SK-N-SH (cell line): ENCODE measurements at regions not wholly inside any gene's neighbourhood (a gene's known extent, or its start where the extent isn't known, plus 50 kb on each side); places are given as distances from the start of the nearest gene placed in this dataset.

ENCODE experiments used
- CTCF ChIA-PET: fragments of 300-600, 350-600 bp; formaldehyde crosslinking; extraction: SDS; loops from one replicate; lab custom pipeline; 2021; lab: Yijun Ruan, JAX
- POLR2A ChIA-PET: fragments of 350-600 bp; sonication (Branson Sonifier 250); formaldehyde crosslinking; extraction: SDS; loops from one replicate; lab custom pipeline; 2020; ENCODE audit warnings: antibody characterized with exemption, inconsistent platforms; lab: Yijun Ruan, JAX
- DNase-seq: peaks from one replicate; pipeline ENCODE4 v3.0.0; 2012
- H2AFZ ChIP-seq: fragments of 200-600 bp; sonication (generic); 2 replicates; pipeline ENCODE4 v1.8.1; 2016; ENCODE audit warnings: antibody characterized with exemption, mild to moderate bottlenecking, low read depth
- H3F3A ChIP-seq: fragments of 200-600 bp; sonication (generic); replicated peaks from 2 replicates; pipeline ENCODE3; 2016; ENCODE audit warnings: antibody characterized with exemption, mild to moderate bottlenecking; ENCODE audit not compliant: insufficient read depth
- H3K27ac ChIP-seq, 2 experiments: fragments of 200-500 bp in 1 of 2; fragments of 200-600 bp in 1 of 2; sonication (Bioruptor generic) in 1 of 2; sonication (generic), shearing (Covaris generic) in 1 of 2; 2 replicates each; pipeline versions ENCODE4 v1.5.1 to v1.6.1; 2014 to 2016; ENCODE audit warnings: low read depth in 2 of 2, inconsistent platforms in 1 of 2, low read length in 1 of 2, mild to moderate bottlenecking in 1 of 2, mixed read lengths in 1 of 2
- H3K27me3 ChIP-seq: fragments of 200-600 bp; sonication (generic), shearing (Covaris generic); 2 replicates; pipeline ENCODE4 v1.6.1; 2016; ENCODE audit warnings: mixed run types; ENCODE audit not compliant: insufficient read depth
- H3K36me3 ChIP-seq, 2 experiments: fragments of 200-500 bp in 1 of 2; fragments of 200-600 bp in 1 of 2; sonication (Bioruptor generic) in 1 of 2; sonication (generic) in 1 of 2; replicated peaks in 1 of 2; 2 replicates each; pipeline versions ENCODE3 to v1.5.1; 2014 to 2016; ENCODE audit warnings: low read length in 1 of 2, mild to moderate bottlenecking in 1 of 2; ENCODE audit not compliant: insufficient read depth in 2 of 2, control insufficient read depth in 1 of 2
- H3K4me1 ChIP-seq, 2 experiments: fragments of 200-500 bp in 1 of 2; fragments of 200-600 bp in 1 of 2; sonication (Bioruptor generic) in 1 of 2; sonication (generic), shearing (Covaris generic) in 1 of 2; 2 replicates each; pipeline versions ENCODE4 v1.5.1 to v1.6.1; 2014 to 2016; ENCODE audit warnings: low read depth in 1 of 2, low read length in 1 of 2, mixed run types in 1 of 2; ENCODE audit not compliant: insufficient read depth in 2 of 2, control insufficient read depth in 1 of 2
- H3K4me2 ChIP-seq: fragments of 200-600 bp; sonication (generic), shearing (Covaris generic); 2 replicates; pipeline ENCODE4 v1.6.1; 2017; ENCODE audit warnings: mixed run types
- H3K4me3 ChIP-seq, 2 experiments: fragments of 200-500 bp in 1 of 2; fragments of 200-600 bp in 1 of 2; sonication (Bioruptor generic) in 1 of 2; sonication (generic), shearing (Covaris generic) in 1 of 2; 2 replicates each; pipeline versions ENCODE4 v1.5.1 to v1.8.1; 2014 to 2016; ENCODE audit warnings: low read depth in 2 of 2, inconsistent platforms in 1 of 2, low read length in 1 of 2, mild to moderate bottlenecking in 1 of 2, mixed read lengths in 1 of 2, moderate library complexity in 1 of 2
- H3K79me2 ChIP-seq: fragments of 200-600 bp; sonication (generic); 2 replicates; pipeline ENCODE4 v1.8.1; 2017; ENCODE audit warnings: mild to moderate bottlenecking; ENCODE audit not compliant: insufficient read depth
- H3K9ac ChIP-seq: fragments of 200-600 bp; sonication (generic); 2 replicates; pipeline ENCODE4 v1.6.1; 2017; ENCODE audit warnings: mixed run types
- H3K9me2 ChIP-seq: fragments of 200-600 bp; sonication (generic); 2 replicates; pipeline ENCODE4 v1.6.1; 2017; ENCODE audit warnings: mixed run types
- H3K9me3 ChIP-seq: fragments of 200-600 bp; sonication (generic); 2 replicates; pipeline ENCODE4 v1.6.1; 2017; ENCODE audit warnings: mixed run types, mild to moderate bottlenecking, moderate library complexity
- H4K20me1 ChIP-seq: fragments of 200-600 bp; sonication (generic); 2 replicates; pipeline ENCODE4 v1.6.1; 2017; ENCODE audit warnings: mild to moderate bottlenecking, mixed run types; ENCODE audit not compliant: insufficient read depth
- CHD2 ChIP-seq: fragments of 150-350 bp; IDR thresholded peaks from 2 replicates; pipeline ENCODE4 v1.6.1; 2018; ENCODE audit warnings: low read length; ENCODE audit not compliant: partially characterized antibody
- ELF1 ChIP-seq: IDR thresholded peaks from 2 replicates; pipeline ENCODE4 v1.4.0; 2012
- EP300 ChIP-seq, 2 experiments: IDR thresholded peaks; 2 replicates each; pipeline versions ENCODE4 v1.4.0 to v1.6.1; 2012; ENCODE audit warnings: borderline replicate concordance in 1 of 2, low read depth in 1 of 2, low read length in 1 of 2
- EZH2phosphoT487 ChIP-seq: fragments of 200-600 bp; sonication (generic); IDR thresholded peaks from 2 replicates; pipeline ENCODE4 v1.6.1; 2017; ENCODE audit warnings: low read depth, mixed run types, mild to moderate bottlenecking, antibody characterized with exemption, moderate library complexity, borderline replicate concordance
- FOSL2 ChIP-seq: IDR thresholded peaks from 2 replicates; pipeline ENCODE4 v1.4.0; 2012; ENCODE audit warnings: low read depth, mild to moderate bottlenecking, moderate library complexity, borderline replicate concordance
- FOXJ3 ChIP-seq: sonication (generic); formaldehyde crosslinking; IDR thresholded peaks from 2 replicates; pipeline ENCODE4 v1.5.1; 2020; ENCODE audit warnings: mild to moderate bottlenecking, missing genetic modification reagents
- MEF2A ChIP-seq: IDR thresholded peaks from 2 replicates; pipeline ENCODE4 v1.4.0; 2012; ENCODE audit warnings: low read depth, borderline replicate concordance
- MXI1 ChIP-seq: IDR thresholded peaks from 2 replicates; pipeline ENCODE4 v1.6.1; 2012; ENCODE audit warnings: mild to moderate bottlenecking, low read depth, low read length, improper control_type of control experiment
- NRF1 ChIP-seq: IDR thresholded peaks from 2 replicates; pipeline ENCODE4 v1.6.1; 2012; ENCODE audit warnings: low read depth, mild to moderate bottlenecking, low read length
- POLR2AphosphoS5 ChIP-seq: IDR thresholded peaks from 2 replicates; pipeline ENCODE4 v1.6.1; 2012; ENCODE audit warnings: low read depth, low read length
- RAD21 ChIP-seq: IDR thresholded peaks from 2 replicates; pipeline ENCODE4 v1.6.1; 2012; ENCODE audit warnings: mild to moderate bottlenecking, low read length
- RFX5 ChIP-seq: IDR thresholded peaks from 2 replicates; pipeline ENCODE4 v1.6.1; 2012; ENCODE audit warnings: mild to moderate bottlenecking, improper control_type of control experiment, low read length
- SMC3 ChIP-seq: IDR thresholded peaks from 2 replicates; pipeline ENCODE4 v1.6.1; 2012; ENCODE audit warnings: low read depth, low read length, improper control_type of control experiment
- TAF1 ChIP-seq: IDR thresholded peaks from 2 replicates; pipeline ENCODE4 v1.6.1; 2012; ENCODE audit warnings: low read depth, mild to moderate bottlenecking, low read length, moderate library complexity, borderline replicate concordance
- TCF12 ChIP-seq: IDR thresholded peaks from 2 replicates; pipeline ENCODE4 v1.4.0; 2012
- TEAD4 ChIP-seq: IDR thresholded peaks from 2 replicates; pipeline ENCODE4 v1.4.0; 2012; ENCODE audit warnings: mild to moderate bottlenecking, borderline replicate concordance; ENCODE audit not compliant: insufficient read depth
- TF ChIP-seq, protein P1 (sequence below): IDR thresholded peaks from 2 replicates; pipeline ENCODE4; 2012
- TF ChIP-seq, protein P2 (sequence below): fragments of 200-600 bp; sonication (generic); IDR thresholded peaks from 2 replicates; pipeline ENCODE4 v1.6.1; 2017; ENCODE audit warnings: antibody characterized with exemption, mild to moderate bottlenecking, moderate library complexity
- TF ChIP-seq, protein P3 (sequence below): IDR thresholded peaks from 2 replicates; pipeline ENCODE4 v1.6.1; 2012; ENCODE audit warnings: mild to moderate bottlenecking, low read depth, low read length, moderate library complexity
- TF ChIP-seq, protein P4 (sequence below): IDR thresholded peaks from 2 replicates; pipeline ENCODE4 v1.4.0; 2012; ENCODE audit warnings: low read depth
- TF ChIP-seq, protein P5 (sequence below): IDR thresholded peaks from 2 replicates; pipeline ENCODE4 v1.4.0; 2012; ENCODE audit warnings: low read depth, borderline replicate concordance

DNA sequence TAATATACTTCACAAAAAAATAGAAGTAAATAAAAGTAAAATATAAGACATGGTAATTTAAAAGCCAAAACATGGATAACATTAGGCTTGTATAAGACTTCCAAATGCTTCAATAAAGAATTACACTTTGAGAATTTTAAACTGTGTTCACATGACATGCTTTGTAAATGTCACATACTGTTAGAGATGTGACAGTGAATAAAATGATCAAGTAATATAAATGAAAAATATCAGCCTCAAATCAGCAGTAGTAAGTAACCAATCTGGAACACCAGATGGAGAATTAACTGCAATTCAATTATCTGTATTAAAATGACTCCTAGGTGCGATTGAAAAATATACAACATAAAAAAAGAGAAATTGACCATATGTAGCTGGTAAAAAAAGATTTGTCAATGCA, 1260.8 kb downstream of the BRINP3 start (continued):
- TF ChIP-seq POLR2AphosphoS5 (no peak), EZH2phosphoT487 (no peak)
- TF ChIP-seq, all 33 proteins: peak for 0

DNA sequence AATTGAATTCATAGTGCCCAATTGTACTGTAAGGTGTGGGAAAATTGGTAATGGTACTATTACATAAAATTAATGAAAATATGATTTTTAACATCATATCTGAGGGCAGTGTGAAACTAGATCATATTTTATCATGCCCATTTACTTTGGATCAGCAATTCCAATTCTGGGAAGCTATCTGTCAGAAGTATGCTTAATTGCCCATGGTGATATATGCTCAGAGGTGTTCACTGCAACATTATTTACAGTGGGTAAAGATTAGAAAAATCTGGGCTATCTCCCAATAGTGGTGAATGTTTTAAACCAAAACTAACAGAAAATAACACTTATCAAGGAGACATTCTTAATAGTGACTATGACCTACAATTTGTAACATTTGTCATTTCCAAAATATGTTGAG, 1260.0 kb downstream of the BRINP3 start:
- ChIA-PET CTCF (no interaction called here), POLR2A (no interaction called here)
- Histone ChIP-seq H3K27ac (no peak overlapping the region), H2AFZ (no peak overlapping the region), H3K9me2 (0 out of 2 replicates have a peak, but pooled peaks cover 3% of the 10 kb centered on the region), H3K9me3 (no peaks in the 10 kb centered on the region), H3K79me2 (no peaks in the 10 kb centered on the region), H3K27me3 (no peaks in the 10 kb centered on the region), H3K9ac (no peak overlapping the region), H3K36me3 (no peaks in the 10 kb centered on the region), H4K20me1 (no peaks in the 10 kb centered on the region), H3K4me2 (no peak overlapping the region), H3K4me1 (no peaks in the 10 kb centered on the region; a peak in 1 of 4 replicates), H3K4me3 (no peak overlapping the region), H3F3A (no peaks in the 10 kb centered on the region)
- TF ChIP-seq RFX5, result no peak
- TF ChIP-seq, protein P1, sequence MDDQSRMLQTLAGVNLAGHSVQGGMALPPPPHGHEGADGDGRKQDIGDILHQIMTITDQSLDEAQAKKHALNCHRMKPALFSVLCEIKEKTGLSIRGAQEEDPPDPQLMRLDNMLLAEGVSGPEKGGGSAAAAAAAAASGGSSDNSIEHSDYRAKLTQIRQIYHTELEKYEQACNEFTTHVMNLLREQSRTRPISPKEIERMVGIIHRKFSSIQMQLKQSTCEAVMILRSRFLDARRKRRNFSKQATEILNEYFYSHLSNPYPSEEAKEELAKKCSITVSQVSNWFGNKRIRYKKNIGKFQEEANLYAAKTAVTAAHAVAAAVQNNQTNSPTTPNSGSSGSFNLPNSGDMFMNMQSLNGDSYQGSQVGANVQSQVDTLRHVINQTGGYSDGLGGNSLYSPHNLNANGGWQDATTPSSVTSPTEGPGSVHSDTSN, result no peak
- no peak for TF ChIP-seq TEAD4
- no peak for TF ChIP-seq RAD21
- TF ChIP-seq TCF12, result no peak
- no peak for TF ChIP-seq MEF2A
- TF ChIP-seq POLR2AphosphoS5, result no peak
- TF ChIP-seq, protein P2, sequence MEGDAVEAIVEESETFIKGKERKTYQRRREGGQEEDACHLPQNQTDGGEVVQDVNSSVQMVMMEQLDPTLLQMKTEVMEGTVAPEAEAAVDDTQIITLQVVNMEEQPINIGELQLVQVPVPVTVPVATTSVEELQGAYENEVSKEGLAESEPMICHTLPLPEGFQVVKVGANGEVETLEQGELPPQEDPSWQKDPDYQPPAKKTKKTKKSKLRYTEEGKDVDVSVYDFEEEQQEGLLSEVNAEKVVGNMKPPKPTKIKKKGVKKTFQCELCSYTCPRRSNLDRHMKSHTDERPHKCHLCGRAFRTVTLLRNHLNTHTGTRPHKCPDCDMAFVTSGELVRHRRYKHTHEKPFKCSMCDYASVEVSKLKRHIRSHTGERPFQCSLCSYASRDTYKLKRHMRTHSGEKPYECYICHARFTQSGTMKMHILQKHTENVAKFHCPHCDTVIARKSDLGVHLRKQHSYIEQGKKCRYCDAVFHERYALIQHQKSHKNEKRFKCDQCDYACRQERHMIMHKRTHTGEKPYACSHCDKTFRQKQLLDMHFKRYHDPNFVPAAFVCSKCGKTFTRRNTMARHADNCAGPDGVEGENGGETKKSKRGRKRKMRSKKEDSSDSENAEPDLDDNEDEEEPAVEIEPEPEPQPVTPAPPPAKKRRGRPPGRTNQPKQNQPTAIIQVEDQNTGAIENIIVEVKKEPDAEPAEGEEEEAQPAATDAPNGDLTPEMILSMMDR, result no peak
- TF ChIP-seq FOSL2, result no peak
- no peak for TF ChIP-seq SMC3
- TF ChIP-seq, protein P3, sequence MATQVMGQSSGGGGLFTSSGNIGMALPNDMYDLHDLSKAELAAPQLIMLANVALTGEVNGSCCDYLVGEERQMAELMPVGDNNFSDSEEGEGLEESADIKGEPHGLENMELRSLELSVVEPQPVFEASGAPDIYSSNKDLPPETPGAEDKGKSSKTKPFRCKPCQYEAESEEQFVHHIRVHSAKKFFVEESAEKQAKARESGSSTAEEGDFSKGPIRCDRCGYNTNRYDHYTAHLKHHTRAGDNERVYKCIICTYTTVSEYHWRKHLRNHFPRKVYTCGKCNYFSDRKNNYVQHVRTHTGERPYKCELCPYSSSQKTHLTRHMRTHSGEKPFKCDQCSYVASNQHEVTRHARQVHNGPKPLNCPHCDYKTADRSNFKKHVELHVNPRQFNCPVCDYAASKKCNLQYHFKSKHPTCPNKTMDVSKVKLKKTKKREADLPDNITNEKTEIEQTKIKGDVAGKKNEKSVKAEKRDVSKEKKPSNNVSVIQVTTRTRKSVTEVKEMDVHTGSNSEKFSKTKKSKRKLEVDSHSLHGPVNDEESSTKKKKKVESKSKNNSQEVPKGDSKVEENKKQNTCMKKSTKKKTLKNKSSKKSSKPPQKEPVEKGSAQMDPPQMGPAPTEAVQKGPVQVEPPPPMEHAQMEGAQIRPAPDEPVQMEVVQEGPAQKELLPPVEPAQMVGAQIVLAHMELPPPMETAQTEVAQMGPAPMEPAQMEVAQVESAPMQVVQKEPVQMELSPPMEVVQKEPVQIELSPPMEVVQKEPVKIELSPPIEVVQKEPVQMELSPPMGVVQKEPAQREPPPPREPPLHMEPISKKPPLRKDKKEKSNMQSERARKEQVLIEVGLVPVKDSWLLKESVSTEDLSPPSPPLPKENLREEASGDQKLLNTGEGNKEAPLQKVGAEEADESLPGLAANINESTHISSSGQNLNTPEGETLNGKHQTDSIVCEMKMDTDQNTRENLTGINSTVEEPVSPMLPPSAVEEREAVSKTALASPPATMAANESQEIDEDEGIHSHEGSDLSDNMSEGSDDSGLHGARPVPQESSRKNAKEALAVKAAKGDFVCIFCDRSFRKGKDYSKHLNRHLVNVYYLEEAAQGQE, result no peak
- no peak for TF ChIP-seq EP300 (IDR thresholded peaks at IDR 0.05; ENCODE audit: borderline replicate concordance in 1 of 2, low read depth in 1 of 2, low read length in 1 of 2)
- TF ChIP-seq FOXJ3 (CRISPR knock-in tag), result no peak
- TF ChIP-seq ELF1, result no peak
- TF ChIP-seq NRF1, result no peak
- no peak for TF ChIP-seq MXI1
- TF ChIP-seq CHD2, result no peak
- TF ChIP-seq, protein P4, sequence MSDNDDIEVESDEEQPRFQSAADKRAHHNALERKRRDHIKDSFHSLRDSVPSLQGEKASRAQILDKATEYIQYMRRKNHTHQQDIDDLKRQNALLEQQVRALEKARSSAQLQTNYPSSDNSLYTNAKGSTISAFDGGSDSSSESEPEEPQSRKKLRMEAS, result no peak
- TF ChIP-seq TAF1, result no peak
- TF ChIP-seq, protein P5, sequence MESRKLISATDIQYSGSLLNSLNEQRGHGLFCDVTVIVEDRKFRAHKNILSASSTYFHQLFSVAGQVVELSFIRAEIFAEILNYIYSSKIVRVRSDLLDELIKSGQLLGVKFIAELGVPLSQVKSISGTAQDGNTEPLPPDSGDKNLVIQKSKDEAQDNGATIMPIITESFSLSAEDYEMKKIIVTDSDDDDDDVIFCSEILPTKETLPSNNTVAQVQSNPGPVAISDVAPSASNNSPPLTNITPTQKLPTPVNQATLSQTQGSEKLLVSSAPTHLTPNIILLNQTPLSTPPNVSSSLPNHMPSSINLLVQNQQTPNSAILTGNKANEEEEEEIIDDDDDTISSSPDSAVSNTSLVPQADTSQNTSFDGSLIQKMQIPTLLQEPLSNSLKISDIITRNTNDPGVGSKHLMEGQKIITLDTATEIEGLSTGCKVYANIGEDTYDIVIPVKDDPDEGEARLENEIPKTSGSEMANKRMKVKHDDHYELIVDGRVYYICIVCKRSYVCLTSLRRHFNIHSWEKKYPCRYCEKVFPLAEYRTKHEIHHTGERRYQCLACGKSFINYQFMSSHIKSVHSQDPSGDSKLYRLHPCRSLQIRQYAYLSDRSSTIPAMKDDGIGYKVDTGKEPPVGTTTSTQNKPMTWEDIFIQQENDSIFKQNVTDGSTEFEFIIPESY, result no peak
- DNase-seq, result no peak
